ENCODE measurements at regions not wholly inside any gene's neighbourhood (a gene's known extent, or its start where the extent isn't known, plus 50 kb on each side); places are given as distances from the start of the nearest gene placed in this dataset.

- TF ChIP-seq NBN (IDR thresholded peaks at IDR 0.05): no peak
- TF ChIP-seq NR2C2 (IDR thresholded peaks at IDR 0.05; ENCODE audit: borderline replicate concordance, control insufficient read depth, insufficient read length, low read depth): no peak
- TF ChIP-seq ZNF384 (IDR thresholded peaks at IDR 0.05; ENCODE audit: borderline replicate concordance, low read depth, low read length): no peak
- TF ChIP-seq, protein P1, sequence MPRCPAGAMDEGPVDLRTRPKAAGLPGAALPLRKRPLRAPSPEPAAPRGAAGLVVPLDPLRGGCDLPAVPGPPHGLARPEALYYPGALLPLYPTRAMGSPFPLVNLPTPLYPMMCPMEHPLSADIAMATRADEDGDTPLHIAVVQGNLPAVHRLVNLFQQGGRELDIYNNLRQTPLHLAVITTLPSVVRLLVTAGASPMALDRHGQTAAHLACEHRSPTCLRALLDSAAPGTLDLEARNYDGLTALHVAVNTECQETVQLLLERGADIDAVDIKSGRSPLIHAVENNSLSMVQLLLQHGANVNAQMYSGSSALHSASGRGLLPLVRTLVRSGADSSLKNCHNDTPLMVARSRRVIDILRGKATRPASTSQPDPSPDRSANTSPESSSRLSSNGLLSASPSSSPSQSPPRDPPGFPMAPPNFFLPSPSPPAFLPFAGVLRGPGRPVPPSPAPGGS (IDR thresholded peaks at IDR 0.05; ENCODE audit: borderline replicate concordance, insufficient read depth, low read depth, low read length, poor library complexity, severe bottlenecking): no peak
- no peak for TF ChIP-seq YY1 (IDR thresholded peaks at IDR 0.05; ENCODE audit: low read depth, low read length)
- TF ChIP-seq, protein P2, sequence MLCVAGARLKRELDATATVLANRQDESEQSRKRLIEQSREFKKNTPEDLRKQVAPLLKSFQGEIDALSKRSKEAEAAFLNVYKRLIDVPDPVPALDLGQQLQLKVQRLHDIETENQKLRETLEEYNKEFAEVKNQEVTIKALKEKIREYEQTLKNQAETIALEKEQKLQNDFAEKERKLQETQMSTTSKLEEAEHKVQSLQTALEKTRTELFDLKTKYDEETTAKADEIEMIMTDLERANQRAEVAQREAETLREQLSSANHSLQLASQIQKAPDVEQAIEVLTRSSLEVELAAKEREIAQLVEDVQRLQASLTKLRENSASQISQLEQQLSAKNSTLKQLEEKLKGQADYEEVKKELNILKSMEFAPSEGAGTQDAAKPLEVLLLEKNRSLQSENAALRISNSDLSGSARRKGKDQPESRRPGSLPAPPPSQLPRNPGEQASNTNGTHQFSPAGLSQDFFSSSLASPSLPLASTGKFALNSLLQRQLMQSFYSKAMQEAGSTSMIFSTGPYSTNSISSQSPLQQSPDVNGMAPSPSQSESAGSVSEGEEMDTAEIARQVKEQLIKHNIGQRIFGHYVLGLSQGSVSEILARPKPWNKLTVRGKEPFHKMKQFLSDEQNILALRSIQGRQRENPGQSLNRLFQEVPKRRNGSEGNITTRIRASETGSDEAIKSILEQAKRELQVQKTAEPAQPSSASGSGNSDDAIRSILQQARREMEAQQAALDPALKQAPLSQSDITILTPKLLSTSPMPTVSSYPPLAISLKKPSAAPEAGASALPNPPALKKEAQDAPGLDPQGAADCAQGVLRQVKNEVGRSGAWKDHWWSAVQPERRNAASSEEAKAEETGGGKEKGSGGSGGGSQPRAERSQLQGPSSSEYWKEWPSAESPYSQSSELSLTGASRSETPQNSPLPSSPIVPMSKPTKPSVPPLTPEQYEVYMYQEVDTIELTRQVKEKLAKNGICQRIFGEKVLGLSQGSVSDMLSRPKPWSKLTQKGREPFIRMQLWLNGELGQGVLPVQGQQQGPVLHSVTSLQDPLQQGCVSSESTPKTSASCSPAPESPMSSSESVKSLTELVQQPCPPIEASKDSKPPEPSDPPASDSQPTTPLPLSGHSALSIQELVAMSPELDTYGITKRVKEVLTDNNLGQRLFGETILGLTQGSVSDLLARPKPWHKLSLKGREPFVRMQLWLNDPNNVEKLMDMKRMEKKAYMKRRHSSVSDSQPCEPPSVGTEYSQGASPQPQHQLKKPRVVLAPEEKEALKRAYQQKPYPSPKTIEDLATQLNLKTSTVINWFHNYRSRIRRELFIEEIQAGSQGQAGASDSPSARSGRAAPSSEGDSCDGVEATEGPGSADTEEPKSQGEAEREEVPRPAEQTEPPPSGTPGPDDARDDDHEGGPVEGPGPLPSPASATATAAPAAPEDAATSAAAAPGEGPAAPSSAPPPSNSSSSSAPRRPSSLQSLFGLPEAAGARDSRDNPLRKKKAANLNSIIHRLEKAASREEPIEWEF (IDR thresholded peaks at IDR 0.05; ENCODE audit: insufficient replicate concordance, low read depth, low read length): no peak
- no peak for TF ChIP-seq USF2 (IDR thresholded peaks at IDR 0.05; ENCODE audit: borderline replicate concordance, low read depth, low read length)
- no peak for TF ChIP-seq CTCF (IDR thresholded peaks at IDR 0.05 in 2 of 3, conservative IDR thresholded peaks at IDR 0.05 in 1 of 3; ENCODE audit: control insufficient read depth in 2 of 3, extremely low read depth in 1 of 3, insufficient read depth in 1 of 3, low read depth in 3 of 3, low read length in 3 of 3)
- TF ChIP-seq LARP7 (IDR thresholded peaks at IDR 0.05): no peak
- no peak for TF ChIP-seq CHD2 (IDR thresholded peaks at IDR 0.05; ENCODE audit: borderline replicate concordance, low read depth, low read length)
- TF ChIP-seq POLR2AphosphoS5 (IDR thresholded peaks at IDR 0.05; ENCODE audit: low read length): no peak
Observed at GRCh38 chr14:22231018-22231417, 358.0 kb downstream of the DAD1 start.
